PC-3 (cell line): ENCODE measurements at regions not wholly inside any gene's neighbourhood (a gene's known extent, or its start where the extent isn't known, plus 50 kb on each side); places are given as distances from the start of the nearest gene placed in this dataset.

ENCODE experiments used
- EZH2 ChIP-seq: fragments of 300-600 bp; sonication (generic); IDR thresholded peaks from one replicate; pipeline ENCODE4 v1.6.1; 2017; ENCODE audit warnings: antibody characterized with exemption, mild to moderate bottlenecking, low read length; ENCODE audit not compliant: unreplicated experiment
- EZH2phosphoT487 ChIP-seq: fragments of 300-600 bp; sonication (generic); IDR thresholded peaks from 2 replicates; pipeline ENCODE4 v1.6.1; 2018; ENCODE audit warnings: mild to moderate bottlenecking, antibody characterized with exemption, low read length, borderline replicate concordance
- TF ChIP-seq, protein P1 (sequence below): fragments of 300-600 bp; sonication (generic); conservative IDR thresholded peaks from 2 replicates; pipeline ENCODE4 v1.5.1; 2017; ENCODE audit warnings: antibody characterized with exemption, low read depth, mild to moderate bottlenecking, low read length

DNA sequence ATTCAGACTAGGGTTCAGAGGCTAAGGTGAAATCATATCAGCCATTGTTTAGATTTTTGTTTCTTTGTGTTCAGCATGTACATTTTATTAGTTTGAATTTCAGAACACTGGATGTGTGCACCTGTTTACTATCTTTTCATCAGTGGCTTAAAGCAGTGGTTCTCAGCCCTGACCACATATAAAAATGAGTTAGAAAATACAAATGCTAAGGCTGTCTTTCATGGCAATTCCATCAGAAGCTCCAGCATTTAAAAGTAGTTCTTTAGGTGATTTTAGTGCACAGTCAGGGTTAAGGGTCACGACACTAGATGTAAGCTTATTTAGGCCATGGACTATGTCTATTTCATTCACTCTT is 213.5 kb downstream of the NECTIN3 start:
- TF ChIP-seq EZH2 = no peak
- TF ChIP-seq, protein P1, sequence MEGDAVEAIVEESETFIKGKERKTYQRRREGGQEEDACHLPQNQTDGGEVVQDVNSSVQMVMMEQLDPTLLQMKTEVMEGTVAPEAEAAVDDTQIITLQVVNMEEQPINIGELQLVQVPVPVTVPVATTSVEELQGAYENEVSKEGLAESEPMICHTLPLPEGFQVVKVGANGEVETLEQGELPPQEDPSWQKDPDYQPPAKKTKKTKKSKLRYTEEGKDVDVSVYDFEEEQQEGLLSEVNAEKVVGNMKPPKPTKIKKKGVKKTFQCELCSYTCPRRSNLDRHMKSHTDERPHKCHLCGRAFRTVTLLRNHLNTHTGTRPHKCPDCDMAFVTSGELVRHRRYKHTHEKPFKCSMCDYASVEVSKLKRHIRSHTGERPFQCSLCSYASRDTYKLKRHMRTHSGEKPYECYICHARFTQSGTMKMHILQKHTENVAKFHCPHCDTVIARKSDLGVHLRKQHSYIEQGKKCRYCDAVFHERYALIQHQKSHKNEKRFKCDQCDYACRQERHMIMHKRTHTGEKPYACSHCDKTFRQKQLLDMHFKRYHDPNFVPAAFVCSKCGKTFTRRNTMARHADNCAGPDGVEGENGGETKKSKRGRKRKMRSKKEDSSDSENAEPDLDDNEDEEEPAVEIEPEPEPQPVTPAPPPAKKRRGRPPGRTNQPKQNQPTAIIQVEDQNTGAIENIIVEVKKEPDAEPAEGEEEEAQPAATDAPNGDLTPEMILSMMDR = no peak
- no peak for TF ChIP-seq EZH2phosphoT487
